Activated naive CD4-positive, alpha-beta T cell treated with anti-CD3 and anti-CD28 coated beads, Interleukin-2, amount 10 ng/mL, durations not matched to agents 7 days and 5 days (primary cell): ENCODE measurements at regions not wholly inside any gene's neighbourhood (a gene's known extent, or its start where the extent isn't known, plus 50 kb on each side); places are given as distances from the start of the nearest gene placed in this dataset.

Experiments
- CTCF ChIA-PET: fragments of 350-600 bp; sonication (Branson Sonifier 250); formaldehyde crosslinking; loops from one replicate; lab custom pipeline; 2021; ENCODE audit warnings: antibody characterized with exemption; lab: Charles Lee
- DNase-seq: peaks from one replicate; pipeline ENCODE4 v3.0.0-alpha.2; 2020
- H3K27ac Mint-ChIP-seq: one replicate; pipeline ENCODE4 v1.8.0; 2021; ENCODE audit warnings: mild to moderate bottlenecking, moderate library complexity, mixed read lengths
- H3K27me3 Mint-ChIP-seq: one replicate; pipeline ENCODE4 v1.8.0; 2021; ENCODE audit warnings: mild to moderate bottlenecking, mixed read lengths
- H3K36me3 Mint-ChIP-seq: one replicate; pipeline ENCODE4 v1.8.0; 2021; ENCODE audit warnings: mixed read lengths
- H3K4me1 Mint-ChIP-seq: one replicate; pipeline ENCODE4 v1.8.0; 2021; ENCODE audit warnings: mixed read lengths
- H3K4me3 Mint-ChIP-seq: one replicate; pipeline ENCODE4 v1.8.0; 2021; ENCODE audit warnings: mild to moderate bottlenecking, moderate library complexity, mixed read lengths
- H3K9me3 Mint-ChIP-seq: one replicate; pipeline ENCODE4 v1.8.0; 2021; ENCODE audit warnings: mixed read lengths

GRCh38 chr7:25839084-25839769 is 312.8 kb upstream of the NFE2L3 start:
- H3K4me1 Mint-ChIP-seq, result no peaks in the 10 kb centered on the region
- H3K27me3 Mint-ChIP-seq, result peaks cover 5% of the 10 kb centered on the region
- H3K36me3 Mint-ChIP-seq, result no peaks in the 10 kb centered on the region
- H3K27ac Mint-ChIP-seq, result no peak overlapping the region
- H3K4me3 Mint-ChIP-seq, result no peak overlapping the region
- DNase-seq, result no peak
- H3K9me3 Mint-ChIP-seq, result no peaks in the 10 kb centered on the region
- CTCF ChIA-PET, result interaction anchor here (1.5 kb wide), 1 partner anchor 38 kb away, joined by 6 read pairs; no protein-coding TSS in a partner anchor

GRCh38 chr7:25840209-25840792 is 311.7 kb upstream of the NFE2L3 start:
- CTCF ChIA-PET, result interaction anchor here (1.3 kb wide), 1 partner anchor 12 kb away, joined by 3 read pairs; no protein-coding TSS in a partner anchor
- no peaks in the 10 kb centered on the region for H3K36me3 Mint-ChIP-seq
- no peak overlapping the region for H3K4me3 Mint-ChIP-seq

GRCh38 chr7:25841575-25841974 is 310.4 kb upstream of the NFE2L3 start:
- CTCF ChIA-PET, result no interaction called here
- Mint-ChIP-seq H3K27ac (no peak overlapping the region), H3K36me3 (no peaks in the 10 kb centered on the region), H3K27me3 (peaks cover 14% of the 10 kb centered on the region), H3K4me3 (no peak overlapping the region), H3K4me1 (no peaks in the 10 kb centered on the region), H3K9me3 (no peaks in the 10 kb centered on the region)
- DNase-seq, result no peak

More at GRCh38 chr7:25840209-25840792, 311.7 kb upstream of the NFE2L3 start:
- Mint-ChIP-seq H3K9me3 (no peaks in the 10 kb centered on the region), H3K27ac (no peak overlapping the region), H3K27me3 (peaks cover 6% of the 10 kb centered on the region), H3K4me1 (no peaks in the 10 kb centered on the region)
- no peak for DNase-seq

- Mint-ChIP-seq H3K36me3 (no peaks in the 10 kb centered on the region), H3K4me3 (no peak overlapping the region), H3K27me3 (peaks cover 16% of the 10 kb centered on the region), H3K9me3 (no peaks in the 10 kb centered on the region), H3K4me1 (no peaks in the 10 kb centered on the region), H3K27ac (no peak overlapping the region)
- CTCF ChIA-PET, result no interaction called here
- no peak for DNase-seq
Observed at GRCh38 chr7:25842201-25842733, 309.7 kb upstream of the NFE2L3 start.

- H3K4me3 Mint-ChIP-seq, result no peak overlapping the region
- no peaks in the 10 kb centered on the region for H3K9me3 Mint-ChIP-seq
- H3K27me3 Mint-ChIP-seq, result peaks cover 17% of the 10 kb centered on the region
- no peaks in the 10 kb centered on the region for H3K36me3 Mint-ChIP-seq
- CTCF ChIA-PET, result interaction anchor here (1.1 kb wide), 1 partner anchor 277 kb away, joined by 5 read pairs; no protein-coding TSS in a partner anchor
- H3K4me1 Mint-ChIP-seq, result no peaks in the 10 kb centered on the region
- no peak for DNase-seq
- H3K27ac Mint-ChIP-seq, result no peak overlapping the region
Observed at GRCh38 chr7:25843467-25843866, 308.5 kb upstream of the NFE2L3 start.

- Mint-ChIP-seq H3K36me3 (no peaks in the 10 kb centered on the region), H3K27me3 (peaks cover 19% of the 10 kb centered on the region), H3K9me3 (no peaks in the 10 kb centered on the region), H3K4me1 (no peaks in the 10 kb centered on the region), H3K4me3 (no peak overlapping the region), H3K27ac (no peak overlapping the region)
- CTCF ChIA-PET, result interaction anchor here (1.1 kb wide), 1 partner anchor 278 kb away, joined by 5 read pairs; no protein-coding TSS in a partner anchor
- DNase-seq, result no peak
Observed at GRCh38 chr7:25844102-25844870, 307.7 kb upstream of the NFE2L3 start.

GRCh38 chr7:25845464-25845863 is 306.5 kb upstream of the NFE2L3 start:
- no peaks in the 10 kb centered on the region for H3K9me3 Mint-ChIP-seq
- CTCF ChIA-PET, result interaction anchor here (1.6 kb wide), 1 partner anchor 11 kb away, joined by 3 read pairs; no protein-coding TSS in a partner anchor
- H3K4me3 Mint-ChIP-seq, result no peak overlapping the region
- no peak for DNase-seq
- H3K27me3 Mint-ChIP-seq, result peaks cover 29% of the 10 kb centered on the region
- H3K36me3 Mint-ChIP-seq, result no peaks in the 10 kb centered on the region
- no peak overlapping the region for H3K27ac Mint-ChIP-seq
- no peaks in the 10 kb centered on the region for H3K4me1 Mint-ChIP-seq

GRCh38 chr7:25846722-25847121 is 305.3 kb upstream of the NFE2L3 start:
- CTCF ChIA-PET, result interaction anchor here (0.8 kb wide), 1 partner anchor 280 kb away, joined by 3 read pairs; no protein-coding TSS in a partner anchor
- no peak for DNase-seq
- H3K36me3 Mint-ChIP-seq, result peaks cover under 1% of the 10 kb centered on the region
- H3K27ac Mint-ChIP-seq, result no peak overlapping the region
- no peaks in the 10 kb centered on the region for H3K9me3 Mint-ChIP-seq
- peaks cover 38% of the 10 kb centered on the region for H3K27me3 Mint-ChIP-seq
- no peak overlapping the region for H3K4me3 Mint-ChIP-seq
- H3K4me1 Mint-ChIP-seq, result peaks cover 4% of the 10 kb centered on the region

- Mint-ChIP-seq H3K4me3 (no peak overlapping the region), H3K36me3 (peaks cover 1% of the 10 kb centered on the region), H3K27ac (no peak overlapping the region), H3K4me1 (peaks cover 7% of the 10 kb centered on the region), H3K27me3 (peaks cover 46% of the 10 kb centered on the region), H3K9me3 (no peaks in the 10 kb centered on the region)
- CTCF ChIA-PET, result interaction anchor here (0.7 to 0.8 kb wide), 2 partner anchors 280 to 281 kb away, joined by 3 to 4 read pairs; no protein-coding TSS in a partner anchor
- DNase-seq, result no peak
Observed at GRCh38 chr7:25847336-25848070, 304.5 kb upstream of the NFE2L3 start.

- Mint-ChIP-seq H3K36me3 (peaks cover 6% of the 10 kb centered on the region), H3K27me3 (peaks cover 62% of the 10 kb centered on the region), H3K9me3 (peaks cover 2% of the 10 kb centered on the region), H3K4me1 (peaks cover 21% of the 10 kb centered on the region), H3K27ac (no peak overlapping the region), H3K4me3 (no peak overlapping the region)
- CTCF ChIA-PET, result interaction anchor here (1.3 to 1.8 kb wide), 2 partner anchors 459 to 589 kb away, joined by 4 to 8 read pairs; no protein-coding TSS in a partner anchor
- DNase-seq, result no peak
Observed at GRCh38 chr7:25849500-25850184, 302.4 kb upstream of the NFE2L3 start.

- H3K27me3 Mint-ChIP-seq, result peaks cover 68% of the 10 kb centered on the region
- H3K4me1 Mint-ChIP-seq, result peaks cover 24% of the 10 kb centered on the region
- H3K9me3 Mint-ChIP-seq, result peaks cover 4% of the 10 kb centered on the region
- H3K27ac Mint-ChIP-seq, result no peak overlapping the region
- no peak for DNase-seq
- H3K36me3 Mint-ChIP-seq, result peaks cover 6% of the 10 kb centered on the region
- CTCF ChIA-PET, result interaction anchor here (1.8 kb wide), 1 partner anchor 459 kb away, joined by 8 read pairs; no protein-coding TSS in a partner anchor
- no peak overlapping the region for H3K4me3 Mint-ChIP-seq
Observed at GRCh38 chr7:25850216-25850615, 301.8 kb upstream of the NFE2L3 start.

- H3K36me3 Mint-ChIP-seq, result peaks cover 9% of the 10 kb centered on the region
- H3K4me3 Mint-ChIP-seq, result no peak overlapping the region
- CTCF ChIA-PET, result interaction anchor here (0.6 to 1.8 kb wide), 7 partner anchors 11 to 595 kb away, joined by 3 to 14 read pairs (median 5); no protein-coding TSS in a partner anchor
- no peak overlapping the region for H3K27ac Mint-ChIP-seq
- no peak for DNase-seq
- H3K27me3 Mint-ChIP-seq, result peaks cover 64% of the 10 kb centered on the region
- peaks cover 26% of the 10 kb centered on the region for H3K4me1 Mint-ChIP-seq
- peaks cover 4% of the 10 kb centered on the region for H3K9me3 Mint-ChIP-seq
Observed at GRCh38 chr7:25850735-25851134, 301.3 kb upstream of the NFE2L3 start.
